ENCODE measurements at regions not wholly inside any gene's neighbourhood (a gene's known extent, or its start where the extent isn't known, plus 50 kb on each side); places are given as distances from the start of the nearest gene placed in this dataset.

DNA sequence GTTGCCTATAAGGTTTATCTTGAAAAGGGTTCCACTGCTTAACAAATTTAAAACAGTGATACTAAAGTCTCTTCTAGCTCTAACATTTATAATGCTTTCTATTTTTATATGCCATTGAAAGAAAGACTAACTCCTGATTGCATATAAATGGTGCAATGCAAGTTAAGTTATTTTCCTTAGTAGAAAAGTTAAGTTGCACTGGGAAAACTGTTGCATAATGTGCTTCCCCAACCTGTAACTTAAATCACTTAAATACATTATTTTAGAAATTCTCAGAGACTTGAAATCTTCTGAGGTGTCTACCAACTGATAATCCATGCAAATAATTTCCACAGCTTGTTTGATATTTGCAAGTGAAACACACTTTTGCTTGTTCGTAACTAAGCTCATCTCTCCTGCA lies 175.0 kb upstream of the HMCN1 start:
- no peak for TF ChIP-seq POLR2A (IDR thresholded peaks at IDR 0.05)
- TF ChIP-seq, protein P1, sequence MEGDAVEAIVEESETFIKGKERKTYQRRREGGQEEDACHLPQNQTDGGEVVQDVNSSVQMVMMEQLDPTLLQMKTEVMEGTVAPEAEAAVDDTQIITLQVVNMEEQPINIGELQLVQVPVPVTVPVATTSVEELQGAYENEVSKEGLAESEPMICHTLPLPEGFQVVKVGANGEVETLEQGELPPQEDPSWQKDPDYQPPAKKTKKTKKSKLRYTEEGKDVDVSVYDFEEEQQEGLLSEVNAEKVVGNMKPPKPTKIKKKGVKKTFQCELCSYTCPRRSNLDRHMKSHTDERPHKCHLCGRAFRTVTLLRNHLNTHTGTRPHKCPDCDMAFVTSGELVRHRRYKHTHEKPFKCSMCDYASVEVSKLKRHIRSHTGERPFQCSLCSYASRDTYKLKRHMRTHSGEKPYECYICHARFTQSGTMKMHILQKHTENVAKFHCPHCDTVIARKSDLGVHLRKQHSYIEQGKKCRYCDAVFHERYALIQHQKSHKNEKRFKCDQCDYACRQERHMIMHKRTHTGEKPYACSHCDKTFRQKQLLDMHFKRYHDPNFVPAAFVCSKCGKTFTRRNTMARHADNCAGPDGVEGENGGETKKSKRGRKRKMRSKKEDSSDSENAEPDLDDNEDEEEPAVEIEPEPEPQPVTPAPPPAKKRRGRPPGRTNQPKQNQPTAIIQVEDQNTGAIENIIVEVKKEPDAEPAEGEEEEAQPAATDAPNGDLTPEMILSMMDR (IDR thresholded peaks at IDR 0.05): no peak

Data from sigmoid colon (tissue), 3 donors.